ENCODE measurements at regions not wholly inside any gene's neighbourhood (a gene's known extent, or its start where the extent isn't known, plus 50 kb on each side); places are given as distances from the start of the nearest gene placed in this dataset.

- no peak overlapping the region for H3K4me3 ChIP-seq (ENCODE audit: control insufficient read depth, low read depth, low read length)
- no peak for TF ChIP-seq CTCF (IDR thresholded peaks at IDR 0.05; ENCODE audit: control insufficient read depth, insufficient read depth, low read depth, low read length, missing control alignments)
- DNase-seq (ENCODE audit: low read depth) = no peak
These were observed 728.3 kb downstream of the GBE1 start for GRCh38 chr3:81033185-81033584.

- DNase-seq (ENCODE audit: low read depth) = no peak
- TF ChIP-seq CTCF (IDR thresholded peaks at IDR 0.05; ENCODE audit: control insufficient read depth, insufficient read depth, low read depth, low read length, missing control alignments) = no peak
- no peak overlapping the region for H3K4me3 ChIP-seq (ENCODE audit: control insufficient read depth, low read depth, low read length)
These were observed 731.6 kb downstream of the GBE1 start for GRCh38 chr3:81029861-81030260.

- TF ChIP-seq CTCF (IDR thresholded peaks at IDR 0.05; ENCODE audit: control insufficient read depth, insufficient read depth, low read depth, low read length, missing control alignments) = no peak
- no peak for DNase-seq (ENCODE audit: low read depth)
- H3K4me3 ChIP-seq (ENCODE audit: control insufficient read depth, low read depth, low read length) = no peak overlapping the region
These were observed 734.1 kb downstream of the GBE1 start for GRCh38 chr3:81027344-81027743.

- DNase-seq (ENCODE audit: low read depth) = no peak
- H3K4me3 ChIP-seq (ENCODE audit: control insufficient read depth, low read depth, low read length) = no peak overlapping the region
- no peak for TF ChIP-seq CTCF (IDR thresholded peaks at IDR 0.05; ENCODE audit: control insufficient read depth, insufficient read depth, low read depth, low read length, missing control alignments)
These were observed 736.9 kb downstream of the GBE1 start for GRCh38 chr3:81024560-81024959.

GRCh38 chr3:81022339-81022738, 739.1 kb downstream of the GBE1 start:
- DNase-seq (ENCODE audit: low read depth) = no peak
- TF ChIP-seq CTCF (IDR thresholded peaks at IDR 0.05; ENCODE audit: control insufficient read depth, insufficient read depth, low read depth, low read length, missing control alignments) = no peak
- no peak overlapping the region for H3K4me3 ChIP-seq (ENCODE audit: control insufficient read depth, low read depth, low read length)

GRCh38 chr3:81013360-81013759, 748.1 kb downstream of the GBE1 start:
- no peak overlapping the region for H3K4me3 ChIP-seq (ENCODE audit: control insufficient read depth, low read depth, low read length)
- no peak for DNase-seq (ENCODE audit: low read depth)
- TF ChIP-seq CTCF (IDR thresholded peaks at IDR 0.05; ENCODE audit: control insufficient read depth, insufficient read depth, low read depth, low read length, missing control alignments) = no peak

GRCh38 chr3:81005992-81006391, 755.5 kb downstream of the GBE1 start:
- DNase-seq (ENCODE audit: low read depth) = no peak
- H3K4me3 ChIP-seq (ENCODE audit: control insufficient read depth, low read depth, low read length) = no peak overlapping the region
- no peak for TF ChIP-seq CTCF (IDR thresholded peaks at IDR 0.05; ENCODE audit: control insufficient read depth, insufficient read depth, low read depth, low read length, missing control alignments)
